ENCODE measurements at regions not wholly inside any gene's neighbourhood (a gene's known extent, or its start where the extent isn't known, plus 50 kb on each side); places are given as distances from the start of the nearest gene placed in this dataset.

DNA sequence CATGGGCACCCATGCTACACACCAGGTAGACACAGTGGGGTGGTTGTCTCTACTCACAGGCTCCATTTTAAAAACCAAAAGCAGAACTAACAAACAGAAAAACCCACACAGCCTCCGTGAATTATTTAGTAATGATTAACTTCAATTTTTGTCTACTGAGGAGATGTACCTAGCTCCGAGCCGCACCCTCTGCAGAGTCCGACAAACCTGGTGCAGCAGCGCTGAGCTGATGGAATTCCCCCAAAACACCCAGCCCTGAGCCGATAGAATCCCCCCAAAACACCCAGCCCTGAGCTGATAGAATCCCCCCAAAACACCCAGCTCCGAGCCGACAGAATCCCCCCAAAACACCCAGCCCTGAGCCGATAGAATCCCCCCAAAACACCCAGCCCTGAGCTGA is 927.0 kb downstream of the BRD1 start:
- no peak for DNase-seq
- no peaks in the 10 kb centered on the region for H3K36me3 ChIP-seq (ENCODE audit: insufficient read depth, low read length)
- no peak overlapping the region for H2AFZ ChIP-seq (ENCODE audit: low read length)

DNA sequence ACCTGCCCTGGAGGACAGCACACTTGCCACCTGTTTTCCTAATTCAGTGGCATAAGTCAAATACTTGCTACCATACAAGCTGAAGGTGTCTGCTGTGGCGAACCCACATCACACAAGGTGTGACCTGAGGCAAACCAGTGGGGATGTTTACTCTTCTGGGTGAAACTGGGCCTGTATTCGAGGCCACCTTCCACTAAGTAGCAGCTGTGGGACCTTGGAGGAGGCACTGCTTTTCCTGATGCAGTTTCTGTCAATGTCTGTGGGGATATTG is 927.4 kb downstream of the BRD1 start:
- no peaks in the 10 kb centered on the region for H3K27me3 ChIP-seq (ENCODE audit: low read length)
- no peak overlapping the region for H2AFZ ChIP-seq (ENCODE audit: low read length)
- DNase-seq = no peak
- H4K20me1 ChIP-seq (ENCODE audit: insufficient read depth, low read depth, low read length) = no peaks in the 10 kb centered on the region
- H3K9ac ChIP-seq (ENCODE audit: low read length) = no peak overlapping the region
- H3K4me3 ChIP-seq (ENCODE audit: low read length) = no peak overlapping the region
- H3K4me2 ChIP-seq (ENCODE audit: low read depth, low read length, poor library complexity, severe bottlenecking) = no peak overlapping the region
- H3K27ac ChIP-seq (ENCODE audit: low read length) = no peak overlapping the region
- H3K79me2 ChIP-seq (ENCODE audit: low read length) = no peaks in the 10 kb centered on the region
- H3K4me1 ChIP-seq (ENCODE audit: low read length) = no peaks in the 10 kb centered on the region
- H3K36me3 ChIP-seq (ENCODE audit: insufficient read depth, low read length) = no peaks in the 10 kb centered on the region
- no peaks in the 10 kb centered on the region for H3K9me2 ChIP-seq (replicated peaks; ENCODE audit: insufficient read depth, low read length)
- no peaks in the 10 kb centered on the region for H3K9me3 ChIP-seq (ENCODE audit: low read length)

More for the DNA sequence above, 927.0 kb downstream of the BRD1 start:
- H3K4me1 ChIP-seq (ENCODE audit: low read length) = no peaks in the 10 kb centered on the region
- H3K9ac ChIP-seq (ENCODE audit: low read length) = no peak overlapping the region
- no peaks in the 10 kb centered on the region for H3K9me2 ChIP-seq (replicated peaks; ENCODE audit: insufficient read depth, low read length)
- H3K4me3 ChIP-seq (ENCODE audit: low read length) = no peak overlapping the region
- no peak overlapping the region for H3K27ac ChIP-seq (ENCODE audit: low read length)
- no peaks in the 10 kb centered on the region for H4K20me1 ChIP-seq (ENCODE audit: insufficient read depth, low read depth, low read length)
- H3K27me3 ChIP-seq (ENCODE audit: low read length) = no peaks in the 10 kb centered on the region
- H3K79me2 ChIP-seq (ENCODE audit: low read length) = no peaks in the 10 kb centered on the region
- H3K9me3 ChIP-seq (ENCODE audit: low read length) = no peaks in the 10 kb centered on the region
- no peak overlapping the region for H3K4me2 ChIP-seq (ENCODE audit: low read depth, low read length, poor library complexity, severe bottlenecking)

DNA sequence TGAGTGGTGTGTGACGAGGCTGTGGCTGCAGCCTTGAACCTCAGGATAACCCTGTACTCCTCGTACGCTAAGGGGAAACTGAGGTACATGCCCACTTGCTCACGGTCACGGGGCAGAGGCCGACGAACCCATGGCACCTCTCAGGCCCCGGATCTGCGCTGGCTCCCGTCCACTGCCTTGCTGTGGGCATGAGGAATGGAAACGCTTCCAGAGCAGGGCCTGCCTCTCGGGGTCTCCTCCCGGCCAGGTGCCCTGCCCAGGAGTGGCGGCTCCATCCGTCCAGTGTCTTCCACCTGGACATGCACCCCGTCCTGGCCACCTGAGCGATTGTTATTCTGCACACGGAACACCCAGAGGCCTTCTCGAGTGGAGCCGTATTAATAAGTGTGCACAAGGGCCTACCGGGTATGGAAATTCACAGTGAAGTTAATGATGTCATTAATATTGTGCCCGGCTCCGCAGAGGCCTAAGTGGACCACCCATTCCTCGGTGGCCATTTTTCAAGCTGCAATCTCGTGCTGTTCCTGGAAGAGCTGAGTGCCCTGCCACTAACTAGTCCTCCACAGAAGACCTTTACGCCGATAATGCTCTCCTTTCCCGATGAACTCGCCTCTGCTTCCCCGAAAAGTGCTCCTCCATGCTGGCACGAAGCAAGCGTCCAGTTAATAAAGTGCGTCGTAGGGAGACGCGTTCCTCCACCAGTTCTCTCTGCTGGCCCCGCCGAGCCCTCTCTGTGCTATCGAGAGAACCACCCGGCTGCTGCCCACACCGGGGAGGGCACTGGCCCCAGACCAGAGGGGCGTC is 927.9 kb downstream of the BRD1 start:
- Histone ChIP-seq H3K27me3 (ENCODE audit: low read length) (no peaks in the 10 kb centered on the region), H3K79me2 (ENCODE audit: low read length) (no peaks in the 10 kb centered on the region), H2AFZ (ENCODE audit: low read length) (no peak overlapping the region), H3K4me2 (ENCODE audit: low read depth, low read length, poor library complexity, severe bottlenecking) (no peak overlapping the region), H3K36me3 (ENCODE audit: insufficient read depth, low read length) (no peaks in the 10 kb centered on the region), H4K20me1 (ENCODE audit: insufficient read depth, low read depth, low read length) (no peaks in the 10 kb centered on the region), H3K4me3 (ENCODE audit: low read length) (no peak overlapping the region), H3K9me2 (replicated peaks; ENCODE audit: insufficient read depth, low read length) (no peaks in the 10 kb centered on the region), H3K27ac (ENCODE audit: low read length) (no peak overlapping the region), H3K9ac (ENCODE audit: low read length) (no peak overlapping the region), H3K9me3 (ENCODE audit: low read length) (no peaks in the 10 kb centered on the region), H3K4me1 (ENCODE audit: low read length) (no peaks in the 10 kb centered on the region)
- no peak for DNase-seq

DNA sequence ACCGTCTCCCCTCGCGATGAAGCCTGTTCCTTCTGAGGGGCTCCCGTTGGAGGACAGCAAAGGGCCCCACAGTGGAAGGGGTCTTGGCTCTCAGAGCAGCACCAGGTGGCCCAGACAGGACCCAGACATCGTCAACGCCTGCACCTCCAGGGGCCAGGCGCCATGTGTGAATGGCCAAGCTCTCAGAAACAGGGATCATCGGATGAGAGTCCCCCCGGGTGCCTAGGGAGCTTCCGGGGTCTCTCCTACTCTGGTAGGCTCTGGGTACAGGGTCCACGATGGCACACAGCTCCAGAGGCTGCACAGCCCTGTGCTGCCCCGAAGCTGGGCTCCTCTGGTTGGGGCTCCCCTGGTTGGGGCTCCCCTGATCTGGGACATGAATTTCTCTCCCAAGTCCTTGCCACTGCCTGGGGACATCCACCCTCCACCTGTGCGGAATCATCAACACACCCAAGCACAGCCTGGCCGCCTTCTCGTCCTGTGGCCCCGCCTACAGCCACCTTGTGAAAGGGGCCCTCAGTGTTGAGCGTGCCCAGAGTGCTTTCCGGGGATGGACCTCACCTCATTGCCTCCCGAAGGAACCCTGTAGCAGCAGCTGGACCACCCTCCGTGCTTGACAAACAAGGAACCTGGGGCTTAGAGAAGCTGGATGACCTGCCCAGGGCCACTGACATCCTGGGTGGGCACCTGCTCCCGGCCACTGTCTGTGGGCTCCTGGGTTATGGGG is 929.0 kb downstream of the BRD1 start:
- H3K9ac ChIP-seq (ENCODE audit: low read length) = no peak overlapping the region
- H3K4me1 ChIP-seq (ENCODE audit: low read length) = no peaks in the 10 kb centered on the region
- H3K79me2 ChIP-seq (ENCODE audit: low read length) = no peaks in the 10 kb centered on the region
- no peak overlapping the region for H3K4me3 ChIP-seq (ENCODE audit: low read length)
- no peaks in the 10 kb centered on the region for H3K9me2 ChIP-seq (replicated peaks; ENCODE audit: insufficient read depth, low read length)
- no peaks in the 10 kb centered on the region for H3K36me3 ChIP-seq (ENCODE audit: insufficient read depth, low read length)
- H3K27ac ChIP-seq (ENCODE audit: low read length) = no peak overlapping the region
- H3K4me2 ChIP-seq (ENCODE audit: low read depth, low read length, poor library complexity, severe bottlenecking) = no peak overlapping the region
- no peaks in the 10 kb centered on the region for H4K20me1 ChIP-seq (ENCODE audit: insufficient read depth, low read depth, low read length)
- H2AFZ ChIP-seq (ENCODE audit: low read length) = no peak overlapping the region
- H3K9me3 ChIP-seq (ENCODE audit: low read length) = no peaks in the 10 kb centered on the region
- no peaks in the 10 kb centered on the region for H3K27me3 ChIP-seq (ENCODE audit: low read length)
- no peak for DNase-seq

DNA sequence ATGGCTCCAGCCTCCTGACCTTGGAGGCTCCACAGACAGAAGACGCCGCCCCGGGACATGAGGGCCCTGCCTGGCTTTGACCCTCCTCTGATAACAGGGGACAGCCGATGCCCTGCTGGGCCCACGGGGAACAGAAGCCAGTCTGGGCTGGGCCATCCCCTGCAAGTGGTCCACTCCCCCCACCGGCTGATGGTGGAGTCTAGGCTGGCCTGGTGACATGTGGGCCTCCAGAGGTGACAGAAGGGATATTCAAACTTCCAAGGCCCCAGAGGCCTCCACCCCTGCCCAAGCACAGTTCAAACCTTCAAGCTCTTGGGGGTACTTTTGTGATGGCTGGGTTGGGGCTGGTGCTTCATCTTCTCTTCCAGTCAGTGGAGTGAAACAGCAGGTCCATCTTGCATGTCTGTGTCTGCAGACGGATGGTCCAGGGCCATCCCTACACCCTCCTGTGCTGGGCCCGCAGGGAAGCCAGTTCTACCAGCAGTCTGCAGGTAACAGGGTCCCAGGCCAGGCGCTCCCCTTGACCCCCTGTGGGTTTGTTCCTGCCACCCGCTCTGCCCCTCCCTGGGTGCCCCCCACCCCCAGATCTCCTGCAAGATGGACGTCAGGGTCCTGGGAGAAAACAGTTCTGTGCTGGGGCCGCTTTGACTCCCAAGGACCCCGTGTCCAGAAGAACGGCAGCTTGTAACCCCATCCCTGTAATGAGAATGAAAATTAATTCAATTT is 929.9 kb downstream of the BRD1 start:
- no peak overlapping the region for H3K9ac ChIP-seq (ENCODE audit: low read length)
- H3K79me2 ChIP-seq (ENCODE audit: low read length) = no peaks in the 10 kb centered on the region
- no peak overlapping the region for H3K4me2 ChIP-seq (ENCODE audit: low read depth, low read length, poor library complexity, severe bottlenecking)
- no peaks in the 10 kb centered on the region for H3K9me2 ChIP-seq (replicated peaks; ENCODE audit: insufficient read depth, low read length)
- no peak overlapping the region for H2AFZ ChIP-seq (ENCODE audit: low read length)
- H3K36me3 ChIP-seq (ENCODE audit: insufficient read depth, low read length) = no peaks in the 10 kb centered on the region
- no peaks in the 10 kb centered on the region for H3K9me3 ChIP-seq (ENCODE audit: low read length)
- H3K4me1 ChIP-seq (ENCODE audit: low read length) = no peaks in the 10 kb centered on the region
- H3K27me3 ChIP-seq (ENCODE audit: low read length) = no peaks in the 10 kb centered on the region
- DNase-seq = no peak
- no peaks in the 10 kb centered on the region for H4K20me1 ChIP-seq (ENCODE audit: insufficient read depth, low read depth, low read length)
- no peak overlapping the region for H3K4me3 ChIP-seq (ENCODE audit: low read length)
- no peak overlapping the region for H3K27ac ChIP-seq (ENCODE audit: low read length)

DNA sequence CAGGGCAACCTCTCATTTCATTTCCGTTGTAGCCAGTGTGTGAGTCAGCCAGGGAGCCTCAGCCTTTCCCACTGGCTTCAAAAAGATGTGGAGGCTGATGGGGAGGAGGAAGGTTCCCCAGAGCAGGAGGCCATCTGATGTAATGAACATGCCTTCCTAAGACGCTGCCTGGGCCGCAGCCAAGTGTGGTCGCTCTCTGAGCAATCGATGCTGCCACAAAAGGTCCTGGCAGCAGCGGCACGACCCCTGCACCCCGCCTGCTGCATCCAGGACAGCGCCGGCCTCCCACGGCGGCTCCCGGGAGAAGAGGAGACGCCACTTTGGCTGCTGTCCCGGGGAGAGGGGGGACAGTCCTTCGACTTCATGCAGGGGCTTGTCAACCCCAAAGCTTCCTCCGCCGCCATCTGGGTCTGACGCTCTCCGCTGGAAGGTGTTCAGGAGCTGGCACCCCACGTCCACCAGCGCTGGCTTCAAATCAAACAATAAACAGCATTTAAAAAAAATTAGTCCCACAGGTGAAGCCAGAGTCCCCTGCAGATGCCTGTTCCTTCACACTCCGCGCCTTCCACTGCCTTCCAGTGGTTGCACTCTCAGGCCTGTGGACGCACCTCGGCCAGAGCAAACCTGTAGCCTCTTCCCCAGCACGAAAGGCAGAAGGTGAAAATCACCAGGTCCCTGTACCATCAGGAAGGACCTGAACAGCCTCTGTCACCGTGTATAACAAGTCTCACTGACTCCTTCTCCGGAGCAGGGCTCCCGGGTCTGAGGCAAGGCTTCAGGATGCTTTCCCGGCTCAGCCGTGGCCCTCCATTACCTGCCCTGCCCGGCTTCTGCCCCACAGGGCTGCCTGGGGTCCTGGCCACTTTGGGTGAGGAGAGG is 930.7 kb downstream of the BRD1 start:
- Histone ChIP-seq H3K9ac (ENCODE audit: low read length) (no peak overlapping the region), H3K4me3 (ENCODE audit: low read length) (no peak overlapping the region), H3K36me3 (ENCODE audit: insufficient read depth, low read length) (no peaks in the 10 kb centered on the region), H3K27me3 (ENCODE audit: low read length) (no peaks in the 10 kb centered on the region), H3K4me2 (ENCODE audit: low read depth, low read length, poor library complexity, severe bottlenecking) (no peak overlapping the region), H3K9me2 (replicated peaks; ENCODE audit: insufficient read depth, low read length) (no peaks in the 10 kb centered on the region), H3K9me3 (ENCODE audit: low read length) (no peaks in the 10 kb centered on the region), H3K4me1 (ENCODE audit: low read length) (no peaks in the 10 kb centered on the region), H3K27ac (ENCODE audit: low read length) (no peak overlapping the region), H3K79me2 (ENCODE audit: low read length) (no peaks in the 10 kb centered on the region), H2AFZ (ENCODE audit: low read length) (no peak overlapping the region), H4K20me1 (ENCODE audit: insufficient read depth, low read depth, low read length) (no peaks in the 10 kb centered on the region)
- DNase-seq = no peak

DNA sequence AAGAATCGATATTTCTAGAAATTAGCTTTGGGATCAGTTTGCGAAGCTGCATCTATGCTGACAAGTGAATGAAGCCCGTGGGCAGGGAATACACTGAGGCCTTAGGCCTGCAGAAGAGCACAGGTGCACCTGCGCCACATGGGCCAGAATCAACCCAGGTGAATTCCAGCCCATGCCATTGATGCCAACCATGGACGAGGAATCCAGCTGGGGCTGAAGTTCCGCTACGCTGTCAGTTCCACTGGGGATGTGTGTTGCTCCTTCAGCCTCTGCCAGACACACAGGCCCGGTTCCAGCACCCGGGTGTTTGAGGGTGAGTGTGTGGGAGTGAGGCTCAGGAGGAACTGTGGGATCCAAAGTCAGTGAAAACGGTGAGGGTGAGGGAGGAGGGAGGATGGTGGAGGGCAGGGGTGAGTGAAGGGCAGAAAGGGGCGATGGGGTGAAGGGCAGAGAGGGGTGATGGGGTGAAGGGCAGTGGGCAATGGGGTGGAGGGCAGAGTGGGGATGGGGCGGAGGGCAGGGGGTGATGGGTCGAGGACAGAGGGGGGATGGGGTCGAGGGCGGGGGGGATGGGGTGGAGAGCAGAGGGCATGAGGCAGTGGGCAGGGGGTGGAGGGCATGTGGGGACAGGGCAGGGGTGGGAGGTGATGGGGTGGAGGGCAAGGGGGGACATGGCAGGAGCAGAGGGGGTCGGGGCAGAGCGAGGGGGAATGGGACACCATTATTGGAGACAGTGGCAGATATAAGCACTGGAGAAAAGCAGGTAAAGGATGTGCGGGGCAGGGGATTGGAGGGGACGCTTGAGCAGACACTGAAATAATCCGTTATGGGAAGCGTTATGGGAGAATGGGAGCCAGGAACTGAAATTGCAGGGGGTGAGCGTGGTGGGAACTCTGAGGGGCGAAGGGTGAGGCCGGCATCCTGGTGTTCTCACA is 931.6 kb downstream of the BRD1 start:
- no peak overlapping the region for H3K4me3 ChIP-seq (ENCODE audit: low read length)
- DNase-seq = no peak
- H3K27me3 ChIP-seq (ENCODE audit: low read length) = no peaks in the 10 kb centered on the region
- no peak overlapping the region for H3K4me2 ChIP-seq (ENCODE audit: low read depth, low read length, poor library complexity, severe bottlenecking)
- H3K9ac ChIP-seq (ENCODE audit: low read length) = no peak overlapping the region
- H3K27ac ChIP-seq (ENCODE audit: low read length) = no peak overlapping the region
- no peak overlapping the region for H2AFZ ChIP-seq (ENCODE audit: low read length)
- no peaks in the 10 kb centered on the region for H3K36me3 ChIP-seq (ENCODE audit: insufficient read depth, low read length)
- no peaks in the 10 kb centered on the region for H3K9me2 ChIP-seq (replicated peaks; ENCODE audit: insufficient read depth, low read length)
- H3K4me1 ChIP-seq (ENCODE audit: low read length) = no peaks in the 10 kb centered on the region
- no peaks in the 10 kb centered on the region for H3K79me2 ChIP-seq (ENCODE audit: low read length)
- H4K20me1 ChIP-seq (ENCODE audit: insufficient read depth, low read depth, low read length) = no peaks in the 10 kb centered on the region
- H3K9me3 ChIP-seq (ENCODE audit: low read length) = no peaks in the 10 kb centered on the region

All from Karpas-422 (cell line).